ENCODE measurements at regions not wholly inside any gene's neighbourhood (a gene's known extent, or its start where the extent isn't known, plus 50 kb on each side); places are given as distances from the start of the nearest gene placed in this dataset.

DNA sequence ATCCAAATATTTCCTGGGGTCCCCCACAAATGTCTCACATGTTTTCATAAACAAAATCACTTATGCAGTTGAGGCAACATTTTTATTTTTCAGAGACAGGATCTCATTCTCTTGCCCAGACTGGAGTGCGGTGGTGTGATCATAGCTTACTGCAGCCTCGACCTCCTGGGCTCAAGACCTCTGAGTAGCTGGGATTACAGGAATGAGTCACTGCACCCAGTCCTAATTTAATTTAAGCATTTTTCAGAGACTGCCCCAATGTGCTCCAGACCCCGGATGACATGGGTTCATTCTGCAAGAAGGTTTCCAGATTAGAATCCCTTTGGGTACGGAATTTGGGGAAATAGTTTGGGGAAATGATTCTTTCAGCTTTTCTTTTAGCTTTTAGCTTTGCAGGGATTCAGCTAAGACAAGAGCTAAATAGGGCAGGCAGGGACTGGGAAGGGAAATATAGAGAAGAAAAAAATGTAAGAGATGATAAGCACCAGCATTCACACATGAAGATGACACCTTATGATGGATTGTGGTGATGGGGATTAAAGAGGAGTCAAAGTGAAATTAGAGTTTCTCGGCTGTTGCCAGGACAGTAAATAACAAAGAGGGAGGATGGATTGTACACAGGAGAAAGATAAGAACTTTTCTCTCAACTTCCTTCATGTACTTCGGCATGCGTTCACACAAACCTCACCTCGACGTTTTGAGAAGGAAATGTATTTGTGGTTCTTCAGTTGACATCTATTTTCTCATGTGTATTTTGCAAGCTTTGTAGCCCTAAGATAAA, 169.4 kb upstream of the TAB2 start:
- TF ChIP-seq, protein P1, sequence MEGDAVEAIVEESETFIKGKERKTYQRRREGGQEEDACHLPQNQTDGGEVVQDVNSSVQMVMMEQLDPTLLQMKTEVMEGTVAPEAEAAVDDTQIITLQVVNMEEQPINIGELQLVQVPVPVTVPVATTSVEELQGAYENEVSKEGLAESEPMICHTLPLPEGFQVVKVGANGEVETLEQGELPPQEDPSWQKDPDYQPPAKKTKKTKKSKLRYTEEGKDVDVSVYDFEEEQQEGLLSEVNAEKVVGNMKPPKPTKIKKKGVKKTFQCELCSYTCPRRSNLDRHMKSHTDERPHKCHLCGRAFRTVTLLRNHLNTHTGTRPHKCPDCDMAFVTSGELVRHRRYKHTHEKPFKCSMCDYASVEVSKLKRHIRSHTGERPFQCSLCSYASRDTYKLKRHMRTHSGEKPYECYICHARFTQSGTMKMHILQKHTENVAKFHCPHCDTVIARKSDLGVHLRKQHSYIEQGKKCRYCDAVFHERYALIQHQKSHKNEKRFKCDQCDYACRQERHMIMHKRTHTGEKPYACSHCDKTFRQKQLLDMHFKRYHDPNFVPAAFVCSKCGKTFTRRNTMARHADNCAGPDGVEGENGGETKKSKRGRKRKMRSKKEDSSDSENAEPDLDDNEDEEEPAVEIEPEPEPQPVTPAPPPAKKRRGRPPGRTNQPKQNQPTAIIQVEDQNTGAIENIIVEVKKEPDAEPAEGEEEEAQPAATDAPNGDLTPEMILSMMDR (IDR thresholded peaks at IDR 0.05), result no peak
- TF ChIP-seq EZH2phosphoT487 (IDR thresholded peaks at IDR 0.05), result no peak
